ENCODE measurements at regions not wholly inside any gene's neighbourhood (a gene's known extent, or its start where the extent isn't known, plus 50 kb on each side); places are given as distances from the start of the nearest gene placed in this dataset.

GRCh38 chr3:109944836-109945235 is 607.5 kb upstream of the DPPA4 start:
- no peak overlapping the region for H3K4me2 ChIP-seq

GRCh38 chr3:109952924-109953323 is 615.6 kb upstream of the DPPA4 start:
- Histone ChIP-seq H3K27me3 (no peaks in the 10 kb centered on the region), H3K27ac (no peak overlapping the region), H4K20me1 (ENCODE audit: insufficient read depth, poor library complexity, severe bottlenecking) (no peaks in the 10 kb centered on the region), H3K9me3 (ENCODE audit: low read depth) (no peaks in the 10 kb centered on the region), H3K4me3 (no peak overlapping the region), H3K9me2 (replicated peaks; ENCODE audit: insufficient read depth) (no peaks in the 10 kb centered on the region), H2AFZ (no peak overlapping the region), H3K4me1 (ENCODE audit: insufficient read depth) (no peaks in the 10 kb centered on the region), H3K4me2 (no peak overlapping the region), H3K36me3 (replicated peaks; ENCODE audit: insufficient read depth, low read depth) (no peaks in the 10 kb centered on the region), H3K79me2 (no peaks in the 10 kb centered on the region)
- DNase-seq (ENCODE audit: low spot score), result no peak
- 92% methylated on average over 2 of the region's 2 CpGs for WGBS (ENCODE audit: low lambda C conversion rate, missing lambda C conversion rate)
- TF ChIP-seq EZH2phosphoT487 (IDR thresholded peaks at IDR 0.05; ENCODE audit: low read depth, severe bottlenecking, unreplicated experiment) (no peak), CTCF (IDR thresholded peaks at IDR 0.05; ENCODE audit: poor library complexity) (no peak), EZH2 (IDR thresholded peaks at IDR 0.05; ENCODE audit: borderline replicate concordance) (no peak)

More at GRCh38 chr3:109944836-109945235, 607.5 kb upstream of the DPPA4 start:
- no peak overlapping the region for H3K4me3 ChIP-seq
- DNase-seq (ENCODE audit: low spot score), result no peak
- no peak overlapping the region for H3K27ac ChIP-seq
- H3K36me3 ChIP-seq (replicated peaks; ENCODE audit: insufficient read depth, low read depth), result no peaks in the 10 kb centered on the region
- H3K9me3 ChIP-seq (ENCODE audit: low read depth), result no peaks in the 10 kb centered on the region
- no peaks in the 10 kb centered on the region for H3K79me2 ChIP-seq
- no peak for TF ChIP-seq CTCF (IDR thresholded peaks at IDR 0.05; ENCODE audit: poor library complexity)
- no peak for TF ChIP-seq EZH2phosphoT487 (IDR thresholded peaks at IDR 0.05; ENCODE audit: low read depth, severe bottlenecking, unreplicated experiment)
- TF ChIP-seq EZH2 (IDR thresholded peaks at IDR 0.05; ENCODE audit: borderline replicate concordance), result no peak
- H2AFZ ChIP-seq, result no peak overlapping the region
- no peaks in the 10 kb centered on the region for H3K4me1 ChIP-seq (ENCODE audit: insufficient read depth)
- WGBS (ENCODE audit: low lambda C conversion rate, missing lambda C conversion rate), result 60% methylated on average over 5 of the region's 5 CpGs
- no peaks in the 10 kb centered on the region for H3K9me2 ChIP-seq (replicated peaks; ENCODE audit: insufficient read depth)
- no peaks in the 10 kb centered on the region for H3K27me3 ChIP-seq
- H4K20me1 ChIP-seq (ENCODE audit: insufficient read depth, poor library complexity, severe bottlenecking), result no peaks in the 10 kb centered on the region

- Histone ChIP-seq H3K4me3 (no peak overlapping the region), H3K27ac (no peak overlapping the region), H3K27me3 (no peaks in the 10 kb centered on the region), H4K20me1 (ENCODE audit: insufficient read depth, poor library complexity, severe bottlenecking) (no peaks in the 10 kb centered on the region), H3K4me1 (ENCODE audit: insufficient read depth) (no peaks in the 10 kb centered on the region), H3K9me3 (ENCODE audit: low read depth) (no peaks in the 10 kb centered on the region), H3K4me2 (no peak overlapping the region), H3K79me2 (no peaks in the 10 kb centered on the region), H2AFZ (no peak overlapping the region), H3K9me2 (replicated peaks; ENCODE audit: insufficient read depth) (no peaks in the 10 kb centered on the region), H3K36me3 (replicated peaks; ENCODE audit: insufficient read depth, low read depth) (no peaks in the 10 kb centered on the region)
- no peak for TF ChIP-seq EZH2phosphoT487 (IDR thresholded peaks at IDR 0.05; ENCODE audit: low read depth, severe bottlenecking, unreplicated experiment)
- TF ChIP-seq CTCF (IDR thresholded peaks at IDR 0.05; ENCODE audit: poor library complexity), result no peak
- TF ChIP-seq EZH2 (IDR thresholded peaks at IDR 0.05; ENCODE audit: borderline replicate concordance), result no peak
- 60% methylated on average over 4 of the region's 4 CpGs for WGBS (ENCODE audit: low lambda C conversion rate, missing lambda C conversion rate)
- no peak for DNase-seq (ENCODE audit: low spot score)
Observed at GRCh38 chr3:109963831-109964230, 626.5 kb upstream of the DPPA4 start.

GRCh38 chr3:109973733-109974132 is 636.4 kb upstream of the DPPA4 start:
- no peak overlapping the region for H3K4me3 ChIP-seq
- no peak overlapping the region for H3K27ac ChIP-seq
- H4K20me1 ChIP-seq (ENCODE audit: insufficient read depth, poor library complexity, severe bottlenecking), result no peaks in the 10 kb centered on the region
- H3K9me2 ChIP-seq (replicated peaks; ENCODE audit: insufficient read depth), result no peaks in the 10 kb centered on the region
- no peak for DNase-seq (ENCODE audit: low spot score)
- no peak overlapping the region for H3K4me2 ChIP-seq
- no peaks in the 10 kb centered on the region for H3K9me3 ChIP-seq (ENCODE audit: low read depth)
- H3K36me3 ChIP-seq (replicated peaks; ENCODE audit: insufficient read depth, low read depth), result no peaks in the 10 kb centered on the region
- no peaks in the 10 kb centered on the region for H3K4me1 ChIP-seq (ENCODE audit: insufficient read depth)
- no peak overlapping the region for H2AFZ ChIP-seq
- H3K27me3 ChIP-seq, result no peaks in the 10 kb centered on the region
- H3K79me2 ChIP-seq, result no peaks in the 10 kb centered on the region
- 45% methylated on average over 4 of the region's 4 CpGs for WGBS (ENCODE audit: low lambda C conversion rate, missing lambda C conversion rate)
- no peak for TF ChIP-seq EZH2 (IDR thresholded peaks at IDR 0.05; ENCODE audit: borderline replicate concordance)
- TF ChIP-seq EZH2phosphoT487 (IDR thresholded peaks at IDR 0.05; ENCODE audit: low read depth, severe bottlenecking, unreplicated experiment), result no peak
- TF ChIP-seq CTCF (IDR thresholded peaks at IDR 0.05; ENCODE audit: poor library complexity), result no peak
